ENCODE measurements at regions not wholly inside any gene's neighbourhood (a gene's known extent, or its start where the extent isn't known, plus 50 kb on each side); places are given as distances from the start of the nearest gene placed in this dataset.

- no peak for TF ChIP-seq POLR2A (IDR thresholded peaks at IDR 0.05; ENCODE audit: low read depth, low read length)
- FAIRE-seq: no peak
Observed at GRCh38 chr1:87648323-87649119, 319.8 kb downstream of the LMO4 start.

GRCh38 chr1:87650306-87650705 is 321.6 kb downstream of the LMO4 start:
- no peak for TF ChIP-seq POLR2A (IDR thresholded peaks at IDR 0.05; ENCODE audit: low read depth, low read length)
- no peak for DNase-seq (ENCODE audit: insufficient read length, low spot score)
- no peak for FAIRE-seq

More at GRCh38 chr1:87648323-87649119, 319.8 kb downstream of the LMO4 start:
- DNase-seq (ENCODE audit: insufficient read length, low spot score): no peak

GRCh38 chr1:87652176-87652575 is 323.5 kb downstream of the LMO4 start:
- DNase-seq (ENCODE audit: insufficient read length, low spot score) (no peak), FAIRE-seq (no peak)
- TF ChIP-seq POLR2A (IDR thresholded peaks at IDR 0.05; ENCODE audit: low read depth, low read length): no peak

GRCh38 chr1:87665151-87665550 is 336.5 kb downstream of the LMO4 start:
- DNase-seq (ENCODE audit: insufficient read length, low spot score): no peak
- no peak for TF ChIP-seq POLR2A (IDR thresholded peaks at IDR 0.05; ENCODE audit: low read depth, low read length)
- FAIRE-seq: no peak

- no peak for FAIRE-seq
- no peak for TF ChIP-seq POLR2A (IDR thresholded peaks at IDR 0.05; ENCODE audit: low read depth, low read length)
- DNase-seq (ENCODE audit: insufficient read length, low spot score): no peak
Observed at GRCh38 chr1:87666681-87667080, 338.0 kb downstream of the LMO4 start.

- no peak for TF ChIP-seq POLR2A (IDR thresholded peaks at IDR 0.05; ENCODE audit: low read depth, low read length)
- no peak for FAIRE-seq
- no peak for DNase-seq (ENCODE audit: insufficient read length, low spot score)
Observed at GRCh38 chr1:87669674-87670073, 341.0 kb downstream of the LMO4 start.

- DNase-seq (ENCODE audit: insufficient read length, low spot score): no peak
- no peak for TF ChIP-seq POLR2A (IDR thresholded peaks at IDR 0.05; ENCODE audit: low read depth, low read length)
- FAIRE-seq: no peak
Observed at GRCh38 chr1:87673309-87673708, 344.6 kb downstream of the LMO4 start.

- TF ChIP-seq POLR2A (IDR thresholded peaks at IDR 0.05; ENCODE audit: low read depth, low read length): no peak
- DNase-seq (ENCODE audit: insufficient read length, low spot score) (no peak), FAIRE-seq (no peak)
Observed at GRCh38 chr1:87673748-87674147, 345.1 kb downstream of the LMO4 start.

GRCh38 chr1:87674791-87675190 is 346.1 kb downstream of the LMO4 start:
- DNase-seq (ENCODE audit: insufficient read length, low spot score): no peak
- no peak for TF ChIP-seq POLR2A (IDR thresholded peaks at IDR 0.05; ENCODE audit: low read depth, low read length)
- no peak for FAIRE-seq

GRCh38 chr1:87678266-87678665 is 349.6 kb downstream of the LMO4 start:
- DNase-seq (ENCODE audit: insufficient read length, low spot score) (no peak), FAIRE-seq (no peak)
- no peak for TF ChIP-seq POLR2A (IDR thresholded peaks at IDR 0.05; ENCODE audit: low read depth, low read length)

- TF ChIP-seq POLR2A (IDR thresholded peaks at IDR 0.05; ENCODE audit: low read depth, low read length): no peak
- DNase-seq (ENCODE audit: insufficient read length, low spot score) (no peak), FAIRE-seq (no peak)
Observed at GRCh38 chr1:87682565-87682964, 353.9 kb downstream of the LMO4 start.

GRCh38 chr1:87683196-87683956 is 354.7 kb downstream of the LMO4 start:
- no peak for DNase-seq (ENCODE audit: insufficient read length, low spot score)
- TF ChIP-seq POLR2A (IDR thresholded peaks at IDR 0.05; ENCODE audit: low read depth, low read length): no peak
- FAIRE-seq: no peak

GRCh38 chr1:87684194-87684593 is 355.5 kb downstream of the LMO4 start:
- FAIRE-seq (no peak), DNase-seq (ENCODE audit: insufficient read length, low spot score) (no peak)
- TF ChIP-seq POLR2A (IDR thresholded peaks at IDR 0.05; ENCODE audit: low read depth, low read length): no peak

- FAIRE-seq: peak; percentile 57
- no peak for DNase-seq (ENCODE audit: insufficient read length, low spot score)
- no peak for TF ChIP-seq POLR2A (IDR thresholded peaks at IDR 0.05; ENCODE audit: low read depth, low read length)
Observed at GRCh38 chr1:87684713-87685205, 356.1 kb downstream of the LMO4 start.
